SU-DHL-6 (cell line): ENCODE measurements at regions not wholly inside any gene's neighbourhood (a gene's known extent, or its start where the extent isn't known, plus 50 kb on each side); places are given as distances from the start of the nearest gene placed in this dataset.

ENCODE experiments used
- EZH2phosphoT487 ChIP-seq: fragments of 200-600 bp; sonication (generic), shearing (Covaris generic); conservative IDR thresholded peaks from 2 replicates; pipeline ENCODE4 v1.6.1; 2018; ENCODE audit warnings: mild to moderate bottlenecking, antibody characterized with exemption, low read length, moderate library complexity, mixed read lengths
- TF ChIP-seq, protein P1 (sequence below): fragments of 200-600 bp; sonication (generic); IDR thresholded peaks from one replicate; pipeline ENCODE4 v1.5.1; 2017; ENCODE audit warnings: antibody characterized with exemption, mild to moderate bottlenecking, low read length, moderate library complexity; ENCODE audit not compliant: insufficient read depth, poor library complexity, severe bottlenecking

DNA sequence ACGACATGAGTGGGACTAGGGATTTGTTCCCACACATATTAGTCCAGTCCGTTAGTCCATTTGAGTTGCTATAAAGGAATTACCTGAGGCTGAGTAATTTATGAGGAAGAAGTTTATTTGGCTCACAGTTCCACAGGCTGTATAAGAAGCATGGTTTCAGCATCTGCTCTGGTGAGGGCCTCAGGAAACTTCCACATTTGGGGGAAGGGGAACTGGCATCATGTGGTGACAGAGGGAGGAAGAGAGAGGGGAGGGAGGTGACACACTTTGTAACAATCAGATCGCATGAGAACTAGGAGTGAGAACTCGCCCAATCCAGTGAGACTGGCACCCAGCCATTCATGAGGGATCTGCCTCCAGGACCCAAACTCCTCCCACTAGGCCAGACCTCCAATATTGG, 769.9 kb upstream of the ROBO1 start:
- TF ChIP-seq, protein P1, sequence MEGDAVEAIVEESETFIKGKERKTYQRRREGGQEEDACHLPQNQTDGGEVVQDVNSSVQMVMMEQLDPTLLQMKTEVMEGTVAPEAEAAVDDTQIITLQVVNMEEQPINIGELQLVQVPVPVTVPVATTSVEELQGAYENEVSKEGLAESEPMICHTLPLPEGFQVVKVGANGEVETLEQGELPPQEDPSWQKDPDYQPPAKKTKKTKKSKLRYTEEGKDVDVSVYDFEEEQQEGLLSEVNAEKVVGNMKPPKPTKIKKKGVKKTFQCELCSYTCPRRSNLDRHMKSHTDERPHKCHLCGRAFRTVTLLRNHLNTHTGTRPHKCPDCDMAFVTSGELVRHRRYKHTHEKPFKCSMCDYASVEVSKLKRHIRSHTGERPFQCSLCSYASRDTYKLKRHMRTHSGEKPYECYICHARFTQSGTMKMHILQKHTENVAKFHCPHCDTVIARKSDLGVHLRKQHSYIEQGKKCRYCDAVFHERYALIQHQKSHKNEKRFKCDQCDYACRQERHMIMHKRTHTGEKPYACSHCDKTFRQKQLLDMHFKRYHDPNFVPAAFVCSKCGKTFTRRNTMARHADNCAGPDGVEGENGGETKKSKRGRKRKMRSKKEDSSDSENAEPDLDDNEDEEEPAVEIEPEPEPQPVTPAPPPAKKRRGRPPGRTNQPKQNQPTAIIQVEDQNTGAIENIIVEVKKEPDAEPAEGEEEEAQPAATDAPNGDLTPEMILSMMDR = no peak
- no peak for TF ChIP-seq EZH2phosphoT487
